ENCODE measurements at regions not wholly inside any gene's neighbourhood (a gene's known extent, or its start where the extent isn't known, plus 50 kb on each side); places are given as distances from the start of the nearest gene placed in this dataset.
"Not testable (repeated sequence)": the region's sequence is repeated elsewhere in the genome, so short reads cannot be mapped to it uniquely, and the experiment has no call there.

GRCh38 chr2:89213811-89214210 is 522.3 kb downstream of the RPIA start:
- TF ChIP-seq, protein P1, sequence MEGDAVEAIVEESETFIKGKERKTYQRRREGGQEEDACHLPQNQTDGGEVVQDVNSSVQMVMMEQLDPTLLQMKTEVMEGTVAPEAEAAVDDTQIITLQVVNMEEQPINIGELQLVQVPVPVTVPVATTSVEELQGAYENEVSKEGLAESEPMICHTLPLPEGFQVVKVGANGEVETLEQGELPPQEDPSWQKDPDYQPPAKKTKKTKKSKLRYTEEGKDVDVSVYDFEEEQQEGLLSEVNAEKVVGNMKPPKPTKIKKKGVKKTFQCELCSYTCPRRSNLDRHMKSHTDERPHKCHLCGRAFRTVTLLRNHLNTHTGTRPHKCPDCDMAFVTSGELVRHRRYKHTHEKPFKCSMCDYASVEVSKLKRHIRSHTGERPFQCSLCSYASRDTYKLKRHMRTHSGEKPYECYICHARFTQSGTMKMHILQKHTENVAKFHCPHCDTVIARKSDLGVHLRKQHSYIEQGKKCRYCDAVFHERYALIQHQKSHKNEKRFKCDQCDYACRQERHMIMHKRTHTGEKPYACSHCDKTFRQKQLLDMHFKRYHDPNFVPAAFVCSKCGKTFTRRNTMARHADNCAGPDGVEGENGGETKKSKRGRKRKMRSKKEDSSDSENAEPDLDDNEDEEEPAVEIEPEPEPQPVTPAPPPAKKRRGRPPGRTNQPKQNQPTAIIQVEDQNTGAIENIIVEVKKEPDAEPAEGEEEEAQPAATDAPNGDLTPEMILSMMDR (IDR thresholded peaks at IDR 0.05; ENCODE audit: low read depth, low read length, poor library complexity, severe bottlenecking), result not testable (repeated sequence)
- not testable (repeated sequence) for TF ChIP-seq EZH2phosphoT487 (IDR thresholded peaks at IDR 0.05; ENCODE audit: borderline replicate concordance, low read length)

Measured in DOHH2 (cell line).